H9 (cell line): ENCODE measurements at regions not wholly inside any gene's neighbourhood (a gene's known extent, or its start where the extent isn't known, plus 50 kb on each side); places are given as distances from the start of the nearest gene placed in this dataset.

ENCODE experiments used
- DNase-seq: peaks from one replicate; pipeline ENCODE4 v3.0.0-alpha.2; 2017
- H2AFZ ChIP-seq: one replicate; pipeline ENCODE4 v1.6.1; 2013; ENCODE audit warnings: mild to moderate bottlenecking, low read length, control low read depth, moderate library complexity
- H2AK5ac ChIP-seq: 2 replicates; pipeline ENCODE4 v1.6.1; 2013; ENCODE audit warnings: low read length, control low read depth, mixed read lengths; ENCODE audit not compliant: insufficient read length
- H2BK120ac ChIP-seq: one replicate; pipeline ENCODE4 v1.6.1; 2013; ENCODE audit warnings: low read depth, mild to moderate bottlenecking, low read length, control low read depth, inconsistent platforms; ENCODE audit not compliant: poor library complexity, severe bottlenecking
- H2BK12ac ChIP-seq: 2 replicates; pipeline ENCODE4 v1.6.1; 2013; ENCODE audit warnings: low read length, control low read depth, mixed read lengths, low read depth; ENCODE audit not compliant: insufficient read length
- H2BK15ac ChIP-seq: 2 replicates; pipeline ENCODE4 v1.6.1; 2013; ENCODE audit warnings: low read depth, low read length, control low read depth
- H2BK20ac ChIP-seq: one replicate; pipeline ENCODE4 v1.6.1; 2013; ENCODE audit warnings: low read depth, mild to moderate bottlenecking, low read length, control low read depth, inconsistent platforms; ENCODE audit not compliant: poor library complexity, severe bottlenecking
- H2BK5ac ChIP-seq: 2 replicates; pipeline ENCODE4 v1.6.1; 2013; ENCODE audit warnings: low read length, control low read depth, mixed read lengths; ENCODE audit not compliant: insufficient read length
- H3K14ac ChIP-seq: 2 replicates; pipeline ENCODE4 v1.6.1; 2013; ENCODE audit warnings: low read length, control low read depth; ENCODE audit not compliant: insufficient read depth
- H3K18ac ChIP-seq: 2 replicates; pipeline ENCODE4 v1.6.1; 2013; ENCODE audit warnings: low read depth, mild to moderate bottlenecking, mixed read lengths, low read length, control low read depth; ENCODE audit not compliant: insufficient read length
- H3K23ac ChIP-seq: 2 replicates; pipeline ENCODE4 v1.6.1; 2013; ENCODE audit warnings: low read length, control low read depth, mixed read lengths, low read depth; ENCODE audit not compliant: insufficient read length
- H3K23me2 ChIP-seq: 2 replicates; pipeline ENCODE4 v1.6.1; 2013; ENCODE audit warnings: low read depth, mild to moderate bottlenecking, mixed read lengths, low read length, control low read depth; ENCODE audit not compliant: insufficient read length, poor library complexity, severe bottlenecking
- H3K27ac ChIP-seq: 2 replicates; pipeline ENCODE4 v1.5.1; 2013; ENCODE audit warnings: low read length, control low read depth, mixed read lengths, low read depth; ENCODE audit not compliant: insufficient read length
- H3K27me3 ChIP-seq: 2 replicates; pipeline ENCODE4 v1.6.1; 2013; ENCODE audit warnings: low read length, control low read depth, inconsistent platforms; ENCODE audit not compliant: insufficient read depth
- H3K4ac ChIP-seq: 2 replicates; pipeline ENCODE4 v1.6.1; 2013; ENCODE audit warnings: low read depth, mild to moderate bottlenecking, control low read depth, inconsistent platforms, low read length, moderate library complexity
- H3K4me1 ChIP-seq: 2 replicates; pipeline ENCODE4 v1.6.1; 2013; ENCODE audit warnings: low read length, control low read depth, inconsistent platforms; ENCODE audit not compliant: insufficient read depth
- H3K4me2 ChIP-seq: 2 replicates; pipeline ENCODE4 v1.6.1; 2013; ENCODE audit warnings: low read length, control low read depth, mixed read lengths; ENCODE audit not compliant: insufficient read length, insufficient read depth
- H3K56ac ChIP-seq: 2 replicates; pipeline ENCODE4 v1.6.1; 2013; ENCODE audit warnings: low read depth, mild to moderate bottlenecking, mixed read lengths, low read length, control low read depth; ENCODE audit not compliant: insufficient read length
- H3K79me1 ChIP-seq: 2 replicates; pipeline ENCODE4 v1.6.1; 2013; ENCODE audit warnings: low read depth, mild to moderate bottlenecking, moderate library complexity, low read length, control low read depth, inconsistent platforms; ENCODE audit not compliant: insufficient read depth, poor library complexity, severe bottlenecking
- H3K79me2 ChIP-seq: 2 replicates; pipeline ENCODE4 v1.6.1; 2013; ENCODE audit warnings: low read length, control low read depth, inconsistent platforms; ENCODE audit not compliant: insufficient read depth
- H3K9ac ChIP-seq: 2 replicates; pipeline ENCODE4 v1.6.1; 2013; ENCODE audit warnings: low read length, control low read depth, mixed read lengths; ENCODE audit not compliant: insufficient read length; ENCODE audit errors: extremely low read depth
- H3K9me3 ChIP-seq: one replicate; pipeline ENCODE4 v1.6.1; 2013; ENCODE audit warnings: low read depth, low read length, inconsistent platforms; ENCODE audit not compliant: control insufficient read depth
- H3T11ph ChIP-seq: one replicate; pipeline ENCODE4 v1.6.1; 2013; ENCODE audit warnings: mild to moderate bottlenecking, low read length, control low read depth, inconsistent platforms
- H4K20me1 ChIP-seq: one replicate; pipeline ENCODE4 v1.6.1; 2013; ENCODE audit not compliant: control insufficient read depth, insufficient read length, insufficient read depth
- H4K5ac ChIP-seq: 2 replicates; pipeline ENCODE4 v1.6.1; 2013; ENCODE audit warnings: low read depth, mild to moderate bottlenecking, mixed read lengths, low read length, control low read depth; ENCODE audit not compliant: insufficient read length
- H4K8ac ChIP-seq: replicated peaks from 2 replicates; pipeline ENCODE4 v1.6.1; 2013; ENCODE audit warnings: low read length, control low read depth, mixed read lengths, low read depth; ENCODE audit not compliant: insufficient read length
- H4K91ac ChIP-seq: 2 replicates; pipeline ENCODE4 v1.6.1; 2013; ENCODE audit warnings: low read depth, mild to moderate bottlenecking, moderate library complexity, mixed read lengths, low read length, control low read depth; ENCODE audit not compliant: insufficient read length
- H3K27ac Mint-ChIP-seq, 3 experiments: 2 replicates in 2 of 3; 3 replicates in 1 of 3; pipeline ENCODE4 v1.8.0; 2020 to 2021; ENCODE audit warnings: mixed read lengths in 3 of 3, mild to moderate bottlenecking in 1 of 3, moderate library complexity in 1 of 3
- H3K27me3 Mint-ChIP-seq: 2 replicates; pipeline ENCODE4 v1.8.0; 2021; ENCODE audit warnings: low read depth, mild to moderate bottlenecking, moderate library complexity, mixed read lengths
- H3K36me3 Mint-ChIP-seq, 3 experiments: 2 replicates in 2 of 3; 3 replicates in 1 of 3; pipeline ENCODE4 v1.8.0; 2020 to 2021; ENCODE audit warnings: low read depth in 3 of 3, mixed read lengths in 3 of 3; ENCODE audit not compliant: insufficient read depth in 1 of 3
- H3K4me1 Mint-ChIP-seq, 2 experiments: 2 replicates each; pipeline ENCODE4 v1.8.0; 2020; ENCODE audit warnings: mixed read lengths in 2 of 2
- H3K4me3 Mint-ChIP-seq, 2 experiments: 2 replicates in 1 of 2; 3 replicates in 1 of 2; pipeline ENCODE4 v1.8.0; 2020 to 2021; ENCODE audit warnings: mild to moderate bottlenecking in 2 of 2, mixed read lengths in 2 of 2, moderate library complexity in 1 of 2
- H3K9me3 Mint-ChIP-seq, 2 experiments: 2 replicates in 1 of 2; 3 replicates in 1 of 2; pipeline ENCODE4 v1.8.0; 2020; ENCODE audit warnings: mild to moderate bottlenecking in 2 of 2, mixed read lengths in 2 of 2, moderate library complexity in 1 of 2
- WGBS: extraction: QIAGEN DNeasy Blood & Tissue Kit; methylation state at CpG from one replicate; pipeline ENCODE4 v1.1.7; 2013; ENCODE audit warnings: missing lambda C conversion rate, low lambda C conversion rate, mixed read lengths; ENCODE audit not compliant: insufficient read length; ENCODE audit errors: extremely low coverage; 5-methylcytosine and 5-hydroxymethylcytosine counted together
- TF ChIP-seq, protein P1 (sequence below): fragments of 200-600 bp; sonication (generic); conservative IDR thresholded peaks from 3 replicates; pipeline ENCODE4 v1.8.0; 2021; ENCODE audit warnings: antibody characterized with exemption, mild to moderate bottlenecking

DNA sequence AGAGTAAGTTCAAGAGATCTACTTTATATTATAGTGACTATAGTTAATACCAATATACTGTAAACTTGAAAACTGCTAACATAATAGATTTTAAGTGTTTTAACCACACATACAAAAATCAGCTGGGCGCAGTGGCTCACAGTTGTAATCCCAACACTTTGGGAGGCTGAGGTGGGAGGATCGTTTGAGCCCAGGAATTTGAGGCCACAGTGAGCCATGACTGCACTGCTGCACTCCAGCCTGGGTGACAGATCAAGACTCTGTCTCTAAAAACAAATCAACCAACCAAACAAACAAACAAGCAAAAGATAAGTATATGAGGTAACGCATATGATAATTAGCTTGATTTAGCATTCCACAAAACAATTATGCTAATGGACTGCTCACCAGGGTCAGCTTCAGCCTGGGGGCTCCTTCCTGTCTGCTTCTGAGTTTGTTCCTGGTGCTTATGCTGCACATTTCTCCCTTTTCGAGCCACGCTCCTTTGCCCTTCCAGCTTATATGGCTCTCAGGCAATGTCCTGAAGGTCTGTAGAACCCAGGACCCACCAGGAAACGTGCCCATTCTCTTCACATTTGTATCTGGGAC lies 357.6 kb downstream of the EN1 start:
- no peak overlapping the region for H2BK20ac ChIP-seq
- no peak overlapping the region for H3K9ac ChIP-seq
- Mint-ChIP-seq H3K27me3 (peaks cover 2% of the 10 kb centered on the region; the same call in 1 of the 2 replicates), H3K9me3 (peaks cover 7% of the 10 kb centered on the region in 2 experiments; a peak in 4 of 5 replicates), H3K4me3 (peak overlapping the region in 1 of 2 experiments; percentile 66; a peak in 4 of 5 replicates), H3K27ac (peak overlapping the region; percentile 94 to 100 (median 95)), H3K36me3 (peaks cover 2 to 7% (median 6%) of the 10 kb centered on the region in 3 experiments; a peak in 6 of 7 replicates), H3K4me1 (peaks cover 48 to 50% of the 10 kb centered on the region in 2 experiments)
- peak overlapping the region; percentile 29 for H3K4me2 ChIP-seq
- TF ChIP-seq, protein P1, sequence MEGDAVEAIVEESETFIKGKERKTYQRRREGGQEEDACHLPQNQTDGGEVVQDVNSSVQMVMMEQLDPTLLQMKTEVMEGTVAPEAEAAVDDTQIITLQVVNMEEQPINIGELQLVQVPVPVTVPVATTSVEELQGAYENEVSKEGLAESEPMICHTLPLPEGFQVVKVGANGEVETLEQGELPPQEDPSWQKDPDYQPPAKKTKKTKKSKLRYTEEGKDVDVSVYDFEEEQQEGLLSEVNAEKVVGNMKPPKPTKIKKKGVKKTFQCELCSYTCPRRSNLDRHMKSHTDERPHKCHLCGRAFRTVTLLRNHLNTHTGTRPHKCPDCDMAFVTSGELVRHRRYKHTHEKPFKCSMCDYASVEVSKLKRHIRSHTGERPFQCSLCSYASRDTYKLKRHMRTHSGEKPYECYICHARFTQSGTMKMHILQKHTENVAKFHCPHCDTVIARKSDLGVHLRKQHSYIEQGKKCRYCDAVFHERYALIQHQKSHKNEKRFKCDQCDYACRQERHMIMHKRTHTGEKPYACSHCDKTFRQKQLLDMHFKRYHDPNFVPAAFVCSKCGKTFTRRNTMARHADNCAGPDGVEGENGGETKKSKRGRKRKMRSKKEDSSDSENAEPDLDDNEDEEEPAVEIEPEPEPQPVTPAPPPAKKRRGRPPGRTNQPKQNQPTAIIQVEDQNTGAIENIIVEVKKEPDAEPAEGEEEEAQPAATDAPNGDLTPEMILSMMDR = no peak
- no peak overlapping the region for H3K18ac ChIP-seq
- no peak overlapping the region for H3T11ph ChIP-seq
- no peak overlapping the region for H3K4ac ChIP-seq
- no CpG with 5 or more reads among the region's 6 CpGs for WGBS
- DNase-seq = peak; percentile 43
- no peaks in the 10 kb centered on the region for H3K79me2 ChIP-seq
- H2BK5ac ChIP-seq = no peak overlapping the region
- no peak overlapping the region for H2BK12ac ChIP-seq
- H2AFZ ChIP-seq = no peak overlapping the region
- no peak overlapping the region for H3K56ac ChIP-seq
- no peak overlapping the region for H3K14ac ChIP-seq
- no peak overlapping the region for H2AK5ac ChIP-seq
- no peak overlapping the region for H2BK120ac ChIP-seq
- H4K5ac ChIP-seq = no peak overlapping the region
- no peaks in the 10 kb centered on the region for H3K79me1 ChIP-seq
- no peak overlapping the region for H4K91ac ChIP-seq
- no peak overlapping the region for H2BK15ac ChIP-seq
- no peaks in the 10 kb centered on the region for H4K20me1 ChIP-seq
- H3K23me2 ChIP-seq = no peaks in the 10 kb centered on the region
- H3K27ac ChIP-seq = peak overlapping the region; percentile 63
- H3K4me1 ChIP-seq = peaks cover 11% of the 10 kb centered on the region; the same call in 1 of the 2 replicates
- no peaks in the 10 kb centered on the region for H3K9me3 ChIP-seq
- H3K27me3 ChIP-seq = no peaks in the 10 kb centered on the region
- H4K8ac ChIP-seq = no peak overlapping the region
- H3K23ac ChIP-seq = no peak overlapping the region
